Panc1 (cell line): ENCODE measurements at regions not wholly inside any gene's neighbourhood (a gene's known extent, or its start where the extent isn't known, plus 50 kb on each side); places are given as distances from the start of the nearest gene placed in this dataset.

Source experiments
- ATAC-seq: fragments of 200-7000 bp; cut with Tn5 transposase; 2 replicates; pipeline ENCODE4 v1.9.1; 2020; ENCODE audit warnings: mild to moderate bottlenecking, moderate library complexity
- BruUV-seq: library from RNA; stranded (reverse); fragments of 400-500 nt; replicated peaks from 2 replicates; lab custom pipeline; 2021; lab: Mats Ljungman, UMichigan
- CTCF ChIA-PET: fragments of 300-600 bp; sonication (Branson Sonifier 250); formaldehyde crosslinking; loops from one replicate; lab custom pipeline; 2022; ENCODE audit warnings: antibody characterized with exemption; lab: Charles Lee
- POLR2A ChIA-PET: fragments of 300-600 bp; sonication (Branson Sonifier 250); formaldehyde crosslinking; loops from one replicate; lab custom pipeline; 2022; ENCODE audit warnings: antibody characterized with exemption; lab: Charles Lee
- DNase-seq: peaks from one replicate; pipeline ENCODE4 v3.0.0-alpha.2; 2010; ENCODE audit warnings: low read depth, low spot score
- H3K27ac ChIP-seq: 2 replicates; pipeline ENCODE4 v1.5.1; 2011; ENCODE audit warnings: mild to moderate bottlenecking, low read length, inconsistent platforms
- H3K27me3 ChIP-seq: fragments of 200-500 bp; sonication (Bioruptor generic); 2 replicates; pipeline ENCODE4 v1.6.0; 2014; ENCODE audit warnings: low read length, inconsistent platforms; ENCODE audit not compliant: control insufficient read depth, insufficient read depth
- H3K36me3 ChIP-seq: fragments of 200-500 bp; sonication (Bioruptor generic); 2 replicates; pipeline ENCODE4 v1.5.1; 2014; ENCODE audit warnings: inconsistent platforms, mild to moderate bottlenecking, low read length, moderate library complexity; ENCODE audit not compliant: control insufficient read depth, insufficient read depth
- H3K4me1 ChIP-seq: 2 replicates; pipeline ENCODE4 v1.5.1; 2011; ENCODE audit warnings: inconsistent platforms, mild to moderate bottlenecking, low read length, moderate library complexity; ENCODE audit not compliant: control insufficient read depth, insufficient read depth
- H3K4me3 ChIP-seq, 2 experiments: 2 replicates each; pipeline ENCODE4 v1.5.1; 2011 to 2012; ENCODE audit warnings: low read depth in 2 of 2, low read length in 2 of 2, mild to moderate bottlenecking in 2 of 2, inconsistent platforms in 1 of 2, moderate library complexity in 1 of 2
- H3K9me3 ChIP-seq: fragments of 200-500 bp; sonication (Bioruptor generic); 2 replicates; pipeline ENCODE4 v1.5.1; 2014; ENCODE audit warnings: low read depth, mild to moderate bottlenecking, inconsistent platforms, low read length, moderate library complexity; ENCODE audit not compliant: control insufficient read depth, insufficient read depth
- CTCF ChIP-seq: fragments of 450-650 bp; IDR thresholded peaks from 2 replicates; pipeline ENCODE4 v1.5.1; 2017; ENCODE audit warnings: mild to moderate bottlenecking
- POLR2AphosphoS5 ChIP-seq: IDR thresholded peaks from 2 replicates; pipeline ENCODE4 v1.6.1; 2012; ENCODE audit warnings: mild to moderate bottlenecking, low read depth, low read length, moderate library complexity
- SIN3A ChIP-seq: IDR thresholded peaks from 2 replicates; pipeline ENCODE4 v1.6.1; 2012; ENCODE audit warnings: low read depth, mild to moderate bottlenecking, low read length, moderate library complexity, borderline replicate concordance; ENCODE audit not compliant: insufficient read depth
- TCF7L2 ChIP-seq: IDR thresholded peaks from 2 replicates; pipeline ENCODE4 v1.6.1; 2011; ENCODE audit warnings: mild to moderate bottlenecking, low read depth, low read length, inconsistent platforms
- in situ Hi-C: cut with HindIII; loops from 2 replicates; pipeline ENCODE4 v1.10.0; 2016; ENCODE audit warnings: low sequenced_read_pairs, low pct_unique_long_range_greater_than_20kb
- intact Hi-C: fragments of 100-400 bp; cut with micrococcal nuclease; formaldehyde crosslinking; loops from one replicate; pipeline ENCODE4 v1.10.0; 2022; ENCODE audit not compliant: unreplicated experiment
- TF ChIP-seq, protein P1 (sequence below), 2 experiments: IDR thresholded peaks; 2 replicates each; pipeline ENCODE4 v1.6.1; 2011 to 2012; ENCODE audit warnings: low read depth in 2 of 2, control low read depth in 1 of 2, low read length in 1 of 2, mild to moderate bottlenecking in 1 of 2, moderate library complexity in 1 of 2; ENCODE audit not compliant: insufficient read depth in 1 of 2

- ATAC-seq (no peak), DNase-seq (no peak)
- no TSS peak for BruUV-seq
- H3K27ac ChIP-seq: no peak overlapping the region
- in situ Hi-C loops: no loop called here
- no peaks in the 10 kb centered on the region for H3K4me1 ChIP-seq
- H3K4me3 ChIP-seq: no peak overlapping the region
- H3K36me3 ChIP-seq: no peaks in the 10 kb centered on the region
- CTCF ChIA-PET: no interaction called here
- POLR2A ChIA-PET: interaction anchor here (0.6 kb wide), 1 partner anchor 1520 kb away, joined by 3 read pairs; no protein-coding TSS in a partner anchor
- no peaks in the 10 kb centered on the region for H3K27me3 ChIP-seq
- TF ChIP-seq, protein P1, sequence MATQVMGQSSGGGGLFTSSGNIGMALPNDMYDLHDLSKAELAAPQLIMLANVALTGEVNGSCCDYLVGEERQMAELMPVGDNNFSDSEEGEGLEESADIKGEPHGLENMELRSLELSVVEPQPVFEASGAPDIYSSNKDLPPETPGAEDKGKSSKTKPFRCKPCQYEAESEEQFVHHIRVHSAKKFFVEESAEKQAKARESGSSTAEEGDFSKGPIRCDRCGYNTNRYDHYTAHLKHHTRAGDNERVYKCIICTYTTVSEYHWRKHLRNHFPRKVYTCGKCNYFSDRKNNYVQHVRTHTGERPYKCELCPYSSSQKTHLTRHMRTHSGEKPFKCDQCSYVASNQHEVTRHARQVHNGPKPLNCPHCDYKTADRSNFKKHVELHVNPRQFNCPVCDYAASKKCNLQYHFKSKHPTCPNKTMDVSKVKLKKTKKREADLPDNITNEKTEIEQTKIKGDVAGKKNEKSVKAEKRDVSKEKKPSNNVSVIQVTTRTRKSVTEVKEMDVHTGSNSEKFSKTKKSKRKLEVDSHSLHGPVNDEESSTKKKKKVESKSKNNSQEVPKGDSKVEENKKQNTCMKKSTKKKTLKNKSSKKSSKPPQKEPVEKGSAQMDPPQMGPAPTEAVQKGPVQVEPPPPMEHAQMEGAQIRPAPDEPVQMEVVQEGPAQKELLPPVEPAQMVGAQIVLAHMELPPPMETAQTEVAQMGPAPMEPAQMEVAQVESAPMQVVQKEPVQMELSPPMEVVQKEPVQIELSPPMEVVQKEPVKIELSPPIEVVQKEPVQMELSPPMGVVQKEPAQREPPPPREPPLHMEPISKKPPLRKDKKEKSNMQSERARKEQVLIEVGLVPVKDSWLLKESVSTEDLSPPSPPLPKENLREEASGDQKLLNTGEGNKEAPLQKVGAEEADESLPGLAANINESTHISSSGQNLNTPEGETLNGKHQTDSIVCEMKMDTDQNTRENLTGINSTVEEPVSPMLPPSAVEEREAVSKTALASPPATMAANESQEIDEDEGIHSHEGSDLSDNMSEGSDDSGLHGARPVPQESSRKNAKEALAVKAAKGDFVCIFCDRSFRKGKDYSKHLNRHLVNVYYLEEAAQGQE (IDR thresholded peaks at IDR 0.05; ENCODE audit: insufficient read depth in 1 of 2, low read depth in 2 of 2, low read length in 1 of 2): no peak
- no peak for TF ChIP-seq SIN3A
- TF ChIP-seq CTCF: no peak
- TF ChIP-seq POLR2AphosphoS5: no peak
- no peak for TF ChIP-seq TCF7L2
- no peaks in the 10 kb centered on the region for H3K9me3 ChIP-seq
- intact Hi-C loops: no loop called here
Observed at GRCh38 chr11:109035284-109035683, 370.4 kb downstream of the DDX10 start.

- Histone ChIP-seq H3K9me3 (no peaks in the 10 kb centered on the region), H3K4me3 (no peak overlapping the region), H3K27me3 (no peaks in the 10 kb centered on the region), H3K4me1 (no peaks in the 10 kb centered on the region), H3K36me3 (no peaks in the 10 kb centered on the region), H3K27ac (no peak overlapping the region)
- in situ Hi-C loops (no loop called here), intact Hi-C loops (no loop called here)
- ChIA-PET POLR2A (no interaction called here), CTCF (no interaction called here)
- no TSS peak for BruUV-seq
- no peak for ATAC-seq
- no peak for DNase-seq
- TF ChIP-seq SIN3A: no peak
- no peak for TF ChIP-seq TCF7L2
- no peak for TF ChIP-seq POLR2AphosphoS5
- TF ChIP-seq CTCF: no peak
- TF ChIP-seq, protein P1 (IDR thresholded peaks at IDR 0.05; ENCODE audit: insufficient read depth in 1 of 2, low read depth in 2 of 2, low read length in 1 of 2): no peak
Observed at GRCh38 chr11:109036011-109036410, 371.1 kb downstream of the DDX10 start.
